HUES6 (cell line): ENCODE measurements at regions not wholly inside any gene's neighbourhood (a gene's known extent, or its start where the extent isn't known, plus 50 kb on each side); places are given as distances from the start of the nearest gene placed in this dataset.

Experiments used
- H3K27ac ChIP-seq: 2 replicates; pipeline ENCODE4 v1.7.0; 2013; ENCODE audit warnings: low read depth, mild to moderate bottlenecking, low read length, inconsistent platforms
- H3K27me3 ChIP-seq: 2 replicates; pipeline ENCODE4 v1.6.1; 2013; ENCODE audit warnings: low read length; ENCODE audit not compliant: control insufficient read depth, insufficient read depth
- H3K36me3 ChIP-seq: 2 replicates; pipeline ENCODE4 v1.6.1; 2013; ENCODE audit warnings: low read length; ENCODE audit not compliant: control insufficient read depth, insufficient read depth
- H3K4me1 ChIP-seq: 2 replicates; pipeline ENCODE4 v1.6.1; 2013; ENCODE audit warnings: low read length; ENCODE audit not compliant: control insufficient read depth, insufficient read depth
- H3K4me3 ChIP-seq: 2 replicates; pipeline ENCODE4 v1.5.1; 2013; ENCODE audit warnings: low read depth, low read length
- H3K9ac ChIP-seq: one replicate; pipeline ENCODE4 v1.6.1; 2013; ENCODE audit warnings: mild to moderate bottlenecking, low read length
- H3K9me3 ChIP-seq: 2 replicates; pipeline ENCODE4 v1.6.1; 2013; ENCODE audit warnings: low read depth, low read length; ENCODE audit not compliant: control insufficient read depth, insufficient read depth

DNA sequence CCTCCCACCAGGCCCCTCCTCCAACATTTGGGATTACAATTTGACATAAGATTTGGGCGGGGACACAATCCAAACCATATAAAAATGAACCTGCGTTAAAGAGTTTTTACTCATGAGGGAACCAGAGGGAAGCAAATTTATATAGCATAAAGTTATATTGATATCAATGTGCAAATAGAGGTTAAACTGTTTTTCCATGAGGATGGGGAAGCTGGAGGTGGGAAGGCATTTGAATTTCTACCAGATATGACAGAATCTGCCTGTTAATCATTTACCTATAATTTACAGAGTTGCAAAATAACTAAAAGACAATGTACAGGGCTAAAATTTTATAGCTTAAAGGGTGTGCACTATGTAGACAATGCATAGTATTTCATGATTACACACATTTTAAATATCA lies 322.0 kb upstream of the FKBP1C start:
- H3K4me1 ChIP-seq, result no peaks in the 10 kb centered on the region
- no peaks in the 10 kb centered on the region for H3K36me3 ChIP-seq
- no peaks in the 10 kb centered on the region for H3K9me3 ChIP-seq
- H3K27ac ChIP-seq, result no peak overlapping the region
- no peak overlapping the region for H3K9ac ChIP-seq
- no peaks in the 10 kb centered on the region for H3K27me3 ChIP-seq
- no peak overlapping the region for H3K4me3 ChIP-seq

- H3K9ac ChIP-seq, result no peak overlapping the region
- H3K27me3 ChIP-seq, result no peaks in the 10 kb centered on the region
- no peaks in the 10 kb centered on the region for H3K4me1 ChIP-seq
- H3K36me3 ChIP-seq, result no peaks in the 10 kb centered on the region
- no peaks in the 10 kb centered on the region for H3K9me3 ChIP-seq
- no peak overlapping the region for H3K27ac ChIP-seq
- no peak overlapping the region for H3K4me3 ChIP-seq
These were observed 320.1 kb upstream of the FKBP1C start for GRCh38 chr6:62891065-62891647.

- Histone ChIP-seq H3K4me3 (no peak overlapping the region), H3K36me3 (no peaks in the 10 kb centered on the region), H3K9me3 (no peaks in the 10 kb centered on the region), H3K27ac (no peak overlapping the region), H3K27me3 (no peaks in the 10 kb centered on the region), H3K9ac (no peak overlapping the region), H3K4me1 (no peaks in the 10 kb centered on the region)
These were observed 317.2 kb upstream of the FKBP1C start for GRCh38 chr6:62894114-62894513.

- Histone ChIP-seq H3K4me3 (no peak overlapping the region), H3K4me1 (peaks cover 6% of the 10 kb centered on the region; the same call in 1 of the 2 replicates), H3K27me3 (no peaks in the 10 kb centered on the region), H3K9me3 (no peaks in the 10 kb centered on the region), H3K27ac (no peak overlapping the region), H3K9ac (no peak overlapping the region), H3K36me3 (no peaks in the 10 kb centered on the region)
These were observed 308.0 kb upstream of the FKBP1C start for GRCh38 chr6:62903266-62903665.

GRCh38 chr6:62904687-62905086 lies 306.6 kb upstream of the FKBP1C start:
- H3K36me3 ChIP-seq, result no peaks in the 10 kb centered on the region
- no peak overlapping the region for H3K9ac ChIP-seq
- no peak overlapping the region for H3K4me3 ChIP-seq
- peaks cover 6% of the 10 kb centered on the region; the same call in 1 of the 2 replicates for H3K4me1 ChIP-seq
- H3K27me3 ChIP-seq, result no peaks in the 10 kb centered on the region
- no peak overlapping the region for H3K27ac ChIP-seq
- no peaks in the 10 kb centered on the region for H3K9me3 ChIP-seq

DNA sequence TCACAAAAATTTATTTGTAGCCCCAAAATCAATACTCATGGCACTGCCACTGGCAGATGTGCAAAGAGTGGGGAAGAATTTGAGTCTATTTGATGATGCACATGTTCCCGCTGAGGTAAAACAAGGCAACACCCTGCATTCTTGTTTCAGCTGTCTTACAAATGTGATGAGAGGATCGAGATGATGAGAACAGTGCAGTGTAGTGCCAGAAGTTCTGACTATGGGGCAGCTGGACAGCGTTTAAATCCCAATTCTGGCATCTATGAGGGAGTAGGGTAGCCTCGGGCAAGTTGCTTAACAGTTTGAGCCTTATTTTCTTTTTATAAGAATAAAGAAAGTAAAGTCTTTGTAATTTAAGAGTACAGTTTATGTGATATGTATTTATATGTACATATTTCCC lies 296.7 kb upstream of the FKBP1C start:
- H3K4me1 ChIP-seq, result no peaks in the 10 kb centered on the region
- H3K27ac ChIP-seq, result no peak overlapping the region
- H3K4me3 ChIP-seq, result no peak overlapping the region
- no peak overlapping the region for H3K9ac ChIP-seq
- H3K9me3 ChIP-seq, result no peaks in the 10 kb centered on the region
- no peaks in the 10 kb centered on the region for H3K27me3 ChIP-seq
- no peaks in the 10 kb centered on the region for H3K36me3 ChIP-seq

DNA sequence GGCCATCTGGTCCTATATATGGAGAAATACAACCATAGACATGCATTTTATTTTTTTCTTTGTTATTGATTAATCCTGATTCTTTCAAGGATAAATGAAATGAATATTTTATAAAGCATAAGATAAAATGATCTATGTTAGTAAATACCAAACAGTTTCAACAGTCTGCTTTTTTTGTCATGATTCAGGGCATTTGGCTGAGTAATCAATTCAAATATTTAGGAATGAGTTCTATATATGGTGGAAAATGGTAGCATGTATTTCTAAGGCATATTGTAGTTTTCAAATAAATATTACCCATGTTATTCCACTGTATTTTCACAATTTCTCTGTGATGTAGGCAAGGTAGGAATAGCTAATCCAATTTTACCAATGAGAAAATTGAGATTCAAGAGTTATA lies 287.5 kb upstream of the FKBP1C start:
- H3K27me3 ChIP-seq, result no peaks in the 10 kb centered on the region
- H3K4me1 ChIP-seq, result no peaks in the 10 kb centered on the region
- H3K9ac ChIP-seq, result no peak overlapping the region
- no peaks in the 10 kb centered on the region for H3K36me3 ChIP-seq
- H3K9me3 ChIP-seq, result no peaks in the 10 kb centered on the region
- no peak overlapping the region for H3K27ac ChIP-seq
- no peak overlapping the region for H3K4me3 ChIP-seq

- Histone ChIP-seq H3K36me3 (no peaks in the 10 kb centered on the region), H3K27me3 (no peaks in the 10 kb centered on the region), H3K4me3 (no peak overlapping the region), H3K9ac (no peak overlapping the region), H3K4me1 (no peaks in the 10 kb centered on the region), H3K27ac (no peak overlapping the region), H3K9me3 (no peaks in the 10 kb centered on the region)
These were observed 270.4 kb upstream of the FKBP1C start for GRCh38 chr6:62940848-62941247.

DNA sequence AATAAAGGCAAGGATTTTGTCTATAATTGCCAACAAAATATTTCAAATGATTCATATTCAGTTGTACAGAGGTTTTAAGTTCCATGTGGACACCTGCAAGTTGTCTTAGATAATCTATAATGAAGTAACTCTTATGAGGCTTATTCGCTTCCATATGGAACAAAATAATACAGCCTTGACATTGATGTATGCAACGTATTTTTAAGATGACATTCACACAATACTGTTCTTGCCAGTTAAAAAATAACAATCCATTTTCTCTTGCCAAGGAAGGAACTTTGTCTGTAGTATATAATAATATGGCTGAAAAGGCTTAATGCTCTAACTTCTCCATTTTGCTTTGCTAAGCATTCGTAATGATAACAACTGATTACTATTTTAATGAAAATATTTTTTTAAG lies 269.3 kb upstream of the FKBP1C start:
- Histone ChIP-seq H3K9ac (no peak overlapping the region), H3K27ac (no peak overlapping the region), H3K27me3 (no peaks in the 10 kb centered on the region), H3K4me1 (no peaks in the 10 kb centered on the region), H3K9me3 (no peaks in the 10 kb centered on the region), H3K36me3 (no peaks in the 10 kb centered on the region), H3K4me3 (no peak overlapping the region)

- Histone ChIP-seq H3K9me3 (no peaks in the 10 kb centered on the region), H3K27ac (no peak overlapping the region), H3K36me3 (no peaks in the 10 kb centered on the region), H3K27me3 (no peaks in the 10 kb centered on the region), H3K4me1 (no peaks in the 10 kb centered on the region), H3K4me3 (no peak overlapping the region), H3K9ac (no peak overlapping the region)
These were observed 242.4 kb upstream of the FKBP1C start for GRCh38 chr6:62968834-62969233.

DNA sequence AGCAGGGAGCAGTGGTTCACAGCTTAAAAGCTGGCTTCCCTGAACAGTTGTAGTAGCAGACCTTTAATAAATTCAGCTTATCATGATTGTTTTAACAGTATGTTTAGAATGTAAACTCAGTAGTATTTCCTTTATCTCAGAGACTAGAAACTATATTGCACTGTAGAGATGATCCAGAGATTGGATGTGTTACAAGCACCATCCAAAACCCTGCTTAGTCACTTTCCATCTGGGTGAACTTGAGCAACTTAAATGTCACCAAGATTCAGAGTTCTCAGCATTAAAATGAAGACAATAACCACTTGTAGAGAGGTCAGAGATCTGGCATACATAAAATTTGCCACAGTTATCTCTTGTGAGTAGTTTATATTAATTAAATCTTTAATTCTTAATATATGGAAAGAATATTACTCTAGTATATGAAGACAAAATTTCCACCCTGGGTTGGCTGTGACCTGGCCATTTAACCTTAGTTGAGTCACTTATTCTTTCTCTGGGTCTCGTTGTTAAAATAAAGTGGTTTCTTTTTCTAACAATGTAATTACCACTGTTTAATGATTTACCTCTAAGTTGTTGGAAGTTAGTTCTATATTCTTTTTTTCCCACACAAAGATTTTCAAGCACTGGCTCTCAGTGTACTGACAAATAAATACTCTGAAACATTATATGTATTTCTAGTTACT lies 239.2 kb upstream of the FKBP1C start:
- H3K9ac ChIP-seq, result no peak overlapping the region
- no peaks in the 10 kb centered on the region for H3K36me3 ChIP-seq
- H3K4me1 ChIP-seq, result no peaks in the 10 kb centered on the region; the same call in 1 of the 2 replicates
- no peak overlapping the region for H3K4me3 ChIP-seq
- no peak overlapping the region for H3K27ac ChIP-seq
- no peaks in the 10 kb centered on the region for H3K27me3 ChIP-seq
- H3K9me3 ChIP-seq, result no peaks in the 10 kb centered on the region
